ENCODE measurements at regions not wholly inside any gene's neighbourhood (a gene's known extent, or its start where the extent isn't known, plus 50 kb on each side); places are given as distances from the start of the nearest gene placed in this dataset.

GRCh38 chr14:39880965-39881364 is 448.7 kb upstream of the FBXO33 start:
- 18 to 62% methylated on average over 1 of the region's 1 CpG for WGBS, 2 donors
- Histone ChIP-seq H3K27me3 (no peaks in the 10 kb centered on the region), H3K4me3 (no peak overlapping the region), H3K9me3 (no peaks in the 10 kb centered on the region), H3K27ac (no peak overlapping the region), H3K4me1 (no peaks in the 10 kb centered on the region), H3K36me3 (no peaks in the 10 kb centered on the region)
- DNase-seq, result no peak
- no peak for TF ChIP-seq POLR2AphosphoS5 (IDR thresholded peaks at IDR 0.05)
- no peak for TF ChIP-seq POLR2A (IDR thresholded peaks at IDR 0.05)
- TF ChIP-seq CTCF (IDR thresholded peaks at IDR 0.05), result no peak
- intact Hi-C loops (cut with DNase I), result no loop called here

GRCh38 chr14:39880106-39880695 is 448.0 kb upstream of the FBXO33 start:
- intact Hi-C loops (cut with DNase I), result no loop called here
- no peak for DNase-seq
- Histone ChIP-seq H3K27ac (no peak overlapping the region), H3K27me3 (no peaks in the 10 kb centered on the region), H3K36me3 (no peaks in the 10 kb centered on the region), H3K4me1 (no peaks in the 10 kb centered on the region), H3K9me3 (no peaks in the 10 kb centered on the region), H3K4me3 (no peak overlapping the region)
- TF ChIP-seq CTCF (IDR thresholded peaks at IDR 0.05), result no peak
- TF ChIP-seq POLR2A (IDR thresholded peaks at IDR 0.05), result no peak
- TF ChIP-seq POLR2AphosphoS5 (IDR thresholded peaks at IDR 0.05), result no peak
- no peak for TF ChIP-seq EP300 (IDR thresholded peaks at IDR 0.05)
- WGBS, 2 donors, result 45 to 67% methylated on average over 1 of the region's 1 CpG

GRCh38 chr14:39877577-39878190 is 445.5 kb upstream of the FBXO33 start:
- intact Hi-C loops (cut with DNase I), result no loop called here
- TF ChIP-seq CTCF (IDR thresholded peaks at IDR 0.05) (no peak), EP300 (IDR thresholded peaks at IDR 0.05) (no peak), POLR2A (IDR thresholded peaks at IDR 0.05) (no peak), POLR2AphosphoS5 (IDR thresholded peaks at IDR 0.05) (no peak)
- no peak overlapping the region for H3K4me3 ChIP-seq
- H3K27me3 ChIP-seq, result no peaks in the 10 kb centered on the region
- no peaks in the 10 kb centered on the region for H3K36me3 ChIP-seq
- no peaks in the 10 kb centered on the region for H3K4me1 ChIP-seq
- DNase-seq, result no peak
- 66 to 68% methylated on average over 4 of the region's 4 CpGs for WGBS, 2 donors
- H3K9me3 ChIP-seq, result no peaks in the 10 kb centered on the region
- H3K27ac ChIP-seq, result no peak overlapping the region

GRCh38 chr14:39876916-39877315 is 444.7 kb upstream of the FBXO33 start:
- intact Hi-C loops (cut with DNase I), result no loop called here
- DNase-seq, result no peak
- Histone ChIP-seq H3K9me3 (no peaks in the 10 kb centered on the region), H3K27ac (no peak overlapping the region), H3K36me3 (no peaks in the 10 kb centered on the region), H3K27me3 (no peaks in the 10 kb centered on the region), H3K4me1 (no peaks in the 10 kb centered on the region), H3K4me3 (no peak overlapping the region)
- TF ChIP-seq POLR2AphosphoS5 (IDR thresholded peaks at IDR 0.05) (no peak), EP300 (IDR thresholded peaks at IDR 0.05) (no peak), POLR2A (IDR thresholded peaks at IDR 0.05) (no peak), CTCF (IDR thresholded peaks at IDR 0.05) (no peak)
- 91 to 92% methylated on average over 1 of the region's 1 CpG for WGBS, 2 donors

- no peaks in the 10 kb centered on the region for H3K9me3 ChIP-seq
- no peak for DNase-seq
- H3K4me1 ChIP-seq, result no peaks in the 10 kb centered on the region
- WGBS, 2 donors, result 85 to 90% methylated on average over 2 of the region's 2 CpGs
- intact Hi-C loops (cut with DNase I), result no loop called here
- H3K27me3 ChIP-seq, result no peaks in the 10 kb centered on the region
- no peaks in the 10 kb centered on the region for H3K36me3 ChIP-seq
- no peak overlapping the region for H3K4me3 ChIP-seq
- no peak for TF ChIP-seq POLR2A (IDR thresholded peaks at IDR 0.05)
- TF ChIP-seq POLR2AphosphoS5 (IDR thresholded peaks at IDR 0.05), result no peak
- H3K27ac ChIP-seq, result no peak overlapping the region
These were observed 442.8 kb upstream of the FBXO33 start for GRCh38 chr14:39875028-39875427.
